ENCODE measurements at regions not wholly inside any gene's neighbourhood (a gene's known extent, or its start where the extent isn't known, plus 50 kb on each side); places are given as distances from the start of the nearest gene placed in this dataset.

GRCh38 chr1:166740668-166741276 lies 98.5 kb upstream of the POGK start:
- Histone ChIP-seq H3F3A (ENCODE audit: insufficient read depth, low read length, poor library complexity, severe bottlenecking) (no peaks in the 10 kb centered on the region), H3K9me2 (ENCODE audit: insufficient read depth, low read length) (no peaks in the 10 kb centered on the region), H2AFZ (ENCODE audit: low read depth, low read length) (no peak overlapping the region), H3K27me3 (ENCODE audit: insufficient read depth, low read depth, low read length) (no peaks in the 10 kb centered on the region), H3K36me3 (ENCODE audit: insufficient read depth, low read length) (no peaks in the 10 kb centered on the region), H4K20me1 (ENCODE audit: insufficient read depth) (no peaks in the 10 kb centered on the region), H3K9me3 (ENCODE audit: low read length) (peaks cover 6% of the 10 kb centered on the region), H3K9ac (ENCODE audit: low read length) (no peak overlapping the region), H3K4me2 (ENCODE audit: low read length) (no peak overlapping the region), H3K4me3 (ENCODE audit: low read length) (no peak overlapping the region), H3K79me2 (replicated peaks; ENCODE audit: insufficient read depth, low read length) (no peaks in the 10 kb centered on the region), H3K27ac (ENCODE audit: low read length) (no peak overlapping the region)
- no peak for TF ChIP-seq CTCF (IDR thresholded peaks at IDR 0.05; ENCODE audit: poor library complexity, severe bottlenecking)
- TF ChIP-seq RAD21 (conservative IDR thresholded peaks at IDR 0.05) = no peak
- TF ChIP-seq POLR2AphosphoS5 (IDR thresholded peaks at IDR 0.05) = no peak
- no peak for TF ChIP-seq MXI1 (conservative IDR thresholded peaks at IDR 0.05; ENCODE audit: poor library complexity, severe bottlenecking)
- TF ChIP-seq, protein P1, sequence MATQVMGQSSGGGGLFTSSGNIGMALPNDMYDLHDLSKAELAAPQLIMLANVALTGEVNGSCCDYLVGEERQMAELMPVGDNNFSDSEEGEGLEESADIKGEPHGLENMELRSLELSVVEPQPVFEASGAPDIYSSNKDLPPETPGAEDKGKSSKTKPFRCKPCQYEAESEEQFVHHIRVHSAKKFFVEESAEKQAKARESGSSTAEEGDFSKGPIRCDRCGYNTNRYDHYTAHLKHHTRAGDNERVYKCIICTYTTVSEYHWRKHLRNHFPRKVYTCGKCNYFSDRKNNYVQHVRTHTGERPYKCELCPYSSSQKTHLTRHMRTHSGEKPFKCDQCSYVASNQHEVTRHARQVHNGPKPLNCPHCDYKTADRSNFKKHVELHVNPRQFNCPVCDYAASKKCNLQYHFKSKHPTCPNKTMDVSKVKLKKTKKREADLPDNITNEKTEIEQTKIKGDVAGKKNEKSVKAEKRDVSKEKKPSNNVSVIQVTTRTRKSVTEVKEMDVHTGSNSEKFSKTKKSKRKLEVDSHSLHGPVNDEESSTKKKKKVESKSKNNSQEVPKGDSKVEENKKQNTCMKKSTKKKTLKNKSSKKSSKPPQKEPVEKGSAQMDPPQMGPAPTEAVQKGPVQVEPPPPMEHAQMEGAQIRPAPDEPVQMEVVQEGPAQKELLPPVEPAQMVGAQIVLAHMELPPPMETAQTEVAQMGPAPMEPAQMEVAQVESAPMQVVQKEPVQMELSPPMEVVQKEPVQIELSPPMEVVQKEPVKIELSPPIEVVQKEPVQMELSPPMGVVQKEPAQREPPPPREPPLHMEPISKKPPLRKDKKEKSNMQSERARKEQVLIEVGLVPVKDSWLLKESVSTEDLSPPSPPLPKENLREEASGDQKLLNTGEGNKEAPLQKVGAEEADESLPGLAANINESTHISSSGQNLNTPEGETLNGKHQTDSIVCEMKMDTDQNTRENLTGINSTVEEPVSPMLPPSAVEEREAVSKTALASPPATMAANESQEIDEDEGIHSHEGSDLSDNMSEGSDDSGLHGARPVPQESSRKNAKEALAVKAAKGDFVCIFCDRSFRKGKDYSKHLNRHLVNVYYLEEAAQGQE (IDR thresholded peaks at IDR 0.05; ENCODE audit: borderline replicate concordance) = no peak
- TF ChIP-seq EP300 (conservative IDR thresholded peaks at IDR 0.05; ENCODE audit: poor library complexity, severe bottlenecking) = no peak
- no peak for TF ChIP-seq TAF1 (IDR thresholded peaks at IDR 0.05; ENCODE audit: low read depth)
- no peak for TF ChIP-seq EZH2 (IDR thresholded peaks at IDR 0.05; ENCODE audit: borderline replicate concordance, insufficient read depth, low read length, poor library complexity, severe bottlenecking)
- TF ChIP-seq SMC3 (conservative IDR thresholded peaks at IDR 0.05; ENCODE audit: poor library complexity) = no peak

DNA sequence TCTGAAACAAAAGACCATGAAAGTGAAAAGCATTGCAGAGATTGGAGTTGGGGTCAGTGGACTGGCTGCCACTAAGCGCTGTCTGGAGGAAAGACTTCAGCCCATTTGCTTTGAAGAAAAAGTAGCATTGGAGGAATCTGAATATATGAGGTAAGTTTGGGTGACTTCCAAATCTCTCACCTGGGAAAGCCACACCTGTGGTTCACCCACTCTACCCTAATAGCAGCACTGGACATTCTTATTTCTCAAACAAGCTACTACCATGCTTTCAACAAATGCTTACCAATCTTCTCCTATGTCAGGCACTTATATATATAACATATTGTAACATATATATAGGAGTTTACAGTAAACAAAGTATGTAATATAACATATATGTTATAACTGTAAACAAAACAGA lies 76.0 kb upstream of the POGK start:
- no peaks in the 10 kb centered on the region for H3K79me2 ChIP-seq (replicated peaks; ENCODE audit: insufficient read depth, low read length)
- H2AFZ ChIP-seq (ENCODE audit: low read depth, low read length) = no peak overlapping the region
- H3K27me3 ChIP-seq (ENCODE audit: insufficient read depth, low read depth, low read length) = no peaks in the 10 kb centered on the region
- H3K27ac ChIP-seq (ENCODE audit: low read length) = no peak overlapping the region
- H3K9me3 ChIP-seq (ENCODE audit: low read length) = no peaks in the 10 kb centered on the region
- no peaks in the 10 kb centered on the region for H3K36me3 ChIP-seq (ENCODE audit: insufficient read depth, low read length)
- no peak overlapping the region for H3K4me2 ChIP-seq (ENCODE audit: low read length)
- H3K9ac ChIP-seq (ENCODE audit: low read length) = no peak overlapping the region
- no peaks in the 10 kb centered on the region for H3K9me2 ChIP-seq (ENCODE audit: insufficient read depth, low read length)
- no peak for TF ChIP-seq RAD21 (conservative IDR thresholded peaks at IDR 0.05)
- no peak for TF ChIP-seq EZH2 (IDR thresholded peaks at IDR 0.05; ENCODE audit: borderline replicate concordance, insufficient read depth, low read length, poor library complexity, severe bottlenecking)
- TF ChIP-seq MXI1 (conservative IDR thresholded peaks at IDR 0.05; ENCODE audit: poor library complexity, severe bottlenecking) = no peak
- no peak for TF ChIP-seq EP300 (conservative IDR thresholded peaks at IDR 0.05; ENCODE audit: poor library complexity, severe bottlenecking)
- no peak for TF ChIP-seq SMC3 (conservative IDR thresholded peaks at IDR 0.05; ENCODE audit: poor library complexity)
- TF ChIP-seq, protein P1 (IDR thresholded peaks at IDR 0.05; ENCODE audit: borderline replicate concordance) = no peak
- no peak for TF ChIP-seq TAF1 (IDR thresholded peaks at IDR 0.05; ENCODE audit: low read depth)
- no peak for TF ChIP-seq POLR2AphosphoS5 (IDR thresholded peaks at IDR 0.05)
- TF ChIP-seq CTCF (IDR thresholded peaks at IDR 0.05; ENCODE audit: poor library complexity, severe bottlenecking) = no peak
- H4K20me1 ChIP-seq (ENCODE audit: insufficient read depth) = no peaks in the 10 kb centered on the region
- no peaks in the 10 kb centered on the region for H3F3A ChIP-seq (ENCODE audit: insufficient read depth, low read length, poor library complexity, severe bottlenecking)
- no peak overlapping the region for H3K4me3 ChIP-seq (ENCODE audit: low read length)

Data from neural cell (in vitro differentiated cells).